B cell (primary cell): ENCODE measurements at regions not wholly inside any gene's neighbourhood (a gene's known extent, or its start where the extent isn't known, plus 50 kb on each side); places are given as distances from the start of the nearest gene placed in this dataset.

ENCODE experiments used
- EZH2 ChIP-seq: IDR thresholded peaks from 2 replicates; pipeline ENCODE4 v1.6.1; 2012; ENCODE audit warnings: borderline replicate concordance, low read depth, mild to moderate bottlenecking, moderate library complexity, low read length; ENCODE audit not compliant: insufficient read depth, poor library complexity, severe bottlenecking
- TF ChIP-seq, protein P1 (sequence below): fragments of 200-600 bp; IDR thresholded peaks from one replicate; pipeline ENCODE4 v1.8.0; 2022; ENCODE audit warnings: antibody characterized with exemption, mild to moderate bottlenecking

DNA sequence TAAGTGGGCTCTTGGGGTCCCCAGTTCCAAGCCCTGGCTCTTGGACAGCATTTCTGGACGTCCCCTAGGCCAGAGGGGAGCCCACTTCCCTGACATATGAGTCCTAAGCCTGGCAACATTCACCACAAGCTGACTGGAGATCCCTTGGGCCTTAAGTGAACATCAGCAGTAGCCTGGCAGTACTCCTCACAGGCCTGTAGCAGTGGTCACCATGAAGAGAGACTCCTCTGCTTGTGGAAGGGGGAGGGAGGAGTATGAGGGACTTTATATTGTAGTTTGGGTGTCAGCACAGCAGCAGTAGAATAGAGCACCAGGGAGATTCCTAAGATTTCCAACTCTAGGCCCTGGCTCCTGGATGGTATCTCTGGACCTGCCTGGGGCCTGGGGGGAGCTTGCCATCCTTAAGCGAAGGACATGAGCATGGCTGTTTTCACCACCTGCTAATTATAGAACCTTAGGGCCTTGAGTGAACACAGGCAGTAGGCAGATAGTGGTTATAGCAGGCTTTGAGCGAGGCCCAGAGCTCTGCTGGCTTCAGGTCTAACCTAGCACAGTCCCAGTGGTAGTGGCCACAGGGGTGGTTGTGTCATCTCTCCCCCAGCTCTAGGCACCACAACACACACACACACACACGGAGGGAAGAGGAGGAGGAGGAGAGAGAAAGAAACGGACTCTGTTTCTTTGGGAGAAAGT lies 71.4 kb upstream of the APOBEC4 start:
- TF ChIP-seq, protein P1, sequence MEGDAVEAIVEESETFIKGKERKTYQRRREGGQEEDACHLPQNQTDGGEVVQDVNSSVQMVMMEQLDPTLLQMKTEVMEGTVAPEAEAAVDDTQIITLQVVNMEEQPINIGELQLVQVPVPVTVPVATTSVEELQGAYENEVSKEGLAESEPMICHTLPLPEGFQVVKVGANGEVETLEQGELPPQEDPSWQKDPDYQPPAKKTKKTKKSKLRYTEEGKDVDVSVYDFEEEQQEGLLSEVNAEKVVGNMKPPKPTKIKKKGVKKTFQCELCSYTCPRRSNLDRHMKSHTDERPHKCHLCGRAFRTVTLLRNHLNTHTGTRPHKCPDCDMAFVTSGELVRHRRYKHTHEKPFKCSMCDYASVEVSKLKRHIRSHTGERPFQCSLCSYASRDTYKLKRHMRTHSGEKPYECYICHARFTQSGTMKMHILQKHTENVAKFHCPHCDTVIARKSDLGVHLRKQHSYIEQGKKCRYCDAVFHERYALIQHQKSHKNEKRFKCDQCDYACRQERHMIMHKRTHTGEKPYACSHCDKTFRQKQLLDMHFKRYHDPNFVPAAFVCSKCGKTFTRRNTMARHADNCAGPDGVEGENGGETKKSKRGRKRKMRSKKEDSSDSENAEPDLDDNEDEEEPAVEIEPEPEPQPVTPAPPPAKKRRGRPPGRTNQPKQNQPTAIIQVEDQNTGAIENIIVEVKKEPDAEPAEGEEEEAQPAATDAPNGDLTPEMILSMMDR, result no peak
- no peak for TF ChIP-seq EZH2
